SK-N-SH (cell line): ENCODE measurements at regions not wholly inside any gene's neighbourhood (a gene's known extent, or its start where the extent isn't known, plus 50 kb on each side); places are given as distances from the start of the nearest gene placed in this dataset.

Experiments used
- CTCF ChIA-PET: fragments of 300-600, 350-600 bp; formaldehyde crosslinking; extraction: SDS; loops from one replicate; lab custom pipeline; 2021; lab: Yijun Ruan, JAX
- POLR2A ChIA-PET: fragments of 350-600 bp; sonication (Branson Sonifier 250); formaldehyde crosslinking; extraction: SDS; loops from one replicate; lab custom pipeline; 2020; ENCODE audit warnings: antibody characterized with exemption, inconsistent platforms; lab: Yijun Ruan, JAX
- DNase-seq: peaks from one replicate; pipeline ENCODE4 v3.0.0; 2012
- H2AFZ ChIP-seq: fragments of 200-600 bp; sonication (generic); 2 replicates; pipeline ENCODE4 v1.8.1; 2016; ENCODE audit warnings: antibody characterized with exemption, mild to moderate bottlenecking, low read depth
- H3F3A ChIP-seq: fragments of 200-600 bp; sonication (generic); replicated peaks from 2 replicates; pipeline ENCODE3; 2016; ENCODE audit warnings: antibody characterized with exemption, mild to moderate bottlenecking; ENCODE audit not compliant: insufficient read depth
- H3K27ac ChIP-seq, 2 experiments: fragments of 200-500 bp in 1 of 2; fragments of 200-600 bp in 1 of 2; sonication (Bioruptor generic) in 1 of 2; sonication (generic), shearing (Covaris generic) in 1 of 2; 2 replicates each; pipeline versions ENCODE4 v1.5.1 to v1.6.1; 2014 to 2016; ENCODE audit warnings: low read depth in 2 of 2, inconsistent platforms in 1 of 2, low read length in 1 of 2, mild to moderate bottlenecking in 1 of 2, mixed read lengths in 1 of 2
- H3K27me3 ChIP-seq: fragments of 200-600 bp; sonication (generic), shearing (Covaris generic); 2 replicates; pipeline ENCODE4 v1.6.1; 2016; ENCODE audit warnings: mixed run types; ENCODE audit not compliant: insufficient read depth
- H3K36me3 ChIP-seq, 2 experiments: fragments of 200-500 bp in 1 of 2; fragments of 200-600 bp in 1 of 2; sonication (Bioruptor generic) in 1 of 2; sonication (generic) in 1 of 2; replicated peaks in 1 of 2; 2 replicates each; pipeline versions ENCODE3 to v1.5.1; 2014 to 2016; ENCODE audit warnings: low read length in 1 of 2, mild to moderate bottlenecking in 1 of 2; ENCODE audit not compliant: insufficient read depth in 2 of 2, control insufficient read depth in 1 of 2
- H3K4me1 ChIP-seq, 2 experiments: fragments of 200-500 bp in 1 of 2; fragments of 200-600 bp in 1 of 2; sonication (Bioruptor generic) in 1 of 2; sonication (generic), shearing (Covaris generic) in 1 of 2; 2 replicates each; pipeline versions ENCODE4 v1.5.1 to v1.6.1; 2014 to 2016; ENCODE audit warnings: low read depth in 1 of 2, low read length in 1 of 2, mixed run types in 1 of 2; ENCODE audit not compliant: insufficient read depth in 2 of 2, control insufficient read depth in 1 of 2
- H3K4me2 ChIP-seq: fragments of 200-600 bp; sonication (generic), shearing (Covaris generic); 2 replicates; pipeline ENCODE4 v1.6.1; 2017; ENCODE audit warnings: mixed run types
- H3K4me3 ChIP-seq, 2 experiments: fragments of 200-500 bp in 1 of 2; fragments of 200-600 bp in 1 of 2; sonication (Bioruptor generic) in 1 of 2; sonication (generic), shearing (Covaris generic) in 1 of 2; 2 replicates each; pipeline versions ENCODE4 v1.5.1 to v1.8.1; 2014 to 2016; ENCODE audit warnings: low read depth in 2 of 2, inconsistent platforms in 1 of 2, low read length in 1 of 2, mild to moderate bottlenecking in 1 of 2, mixed read lengths in 1 of 2, moderate library complexity in 1 of 2
- H3K79me2 ChIP-seq: fragments of 200-600 bp; sonication (generic); 2 replicates; pipeline ENCODE4 v1.8.1; 2017; ENCODE audit warnings: mild to moderate bottlenecking; ENCODE audit not compliant: insufficient read depth
- H3K9ac ChIP-seq: fragments of 200-600 bp; sonication (generic); 2 replicates; pipeline ENCODE4 v1.6.1; 2017; ENCODE audit warnings: mixed run types
- H3K9me2 ChIP-seq: fragments of 200-600 bp; sonication (generic); 2 replicates; pipeline ENCODE4 v1.6.1; 2017; ENCODE audit warnings: mixed run types
- H3K9me3 ChIP-seq: fragments of 200-600 bp; sonication (generic); 2 replicates; pipeline ENCODE4 v1.6.1; 2017; ENCODE audit warnings: mixed run types, mild to moderate bottlenecking, moderate library complexity
- H4K20me1 ChIP-seq: fragments of 200-600 bp; sonication (generic); 2 replicates; pipeline ENCODE4 v1.6.1; 2017; ENCODE audit warnings: mild to moderate bottlenecking, mixed run types; ENCODE audit not compliant: insufficient read depth
- CHD2 ChIP-seq: fragments of 150-350 bp; IDR thresholded peaks from 2 replicates; pipeline ENCODE4 v1.6.1; 2018; ENCODE audit warnings: low read length; ENCODE audit not compliant: partially characterized antibody
- EZH2phosphoT487 ChIP-seq: fragments of 200-600 bp; sonication (generic); IDR thresholded peaks from 2 replicates; pipeline ENCODE4 v1.6.1; 2017; ENCODE audit warnings: low read depth, mixed run types, mild to moderate bottlenecking, antibody characterized with exemption, moderate library complexity, borderline replicate concordance
- FOSL2 ChIP-seq: IDR thresholded peaks from 2 replicates; pipeline ENCODE4 v1.4.0; 2012; ENCODE audit warnings: low read depth, mild to moderate bottlenecking, moderate library complexity, borderline replicate concordance
- FOXM1 ChIP-seq: IDR thresholded peaks from 2 replicates; pipeline ENCODE4 v1.4.0; 2012; ENCODE audit warnings: low read depth, mild to moderate bottlenecking
- GABPA ChIP-seq: IDR thresholded peaks from 2 replicates; pipeline ENCODE4 v1.4.0; 2012; ENCODE audit warnings: low read depth, mild to moderate bottlenecking
- GATA2 ChIP-seq: sonication (generic); formaldehyde crosslinking; IDR thresholded peaks from 2 replicates; pipeline ENCODE4 v1.5.0; 2020; ENCODE audit warnings: mild to moderate bottlenecking, missing genetic modification reagents
- JUND ChIP-seq: IDR thresholded peaks from 2 replicates; pipeline ENCODE4 v1.4.0; 2012
- MEF2A ChIP-seq: IDR thresholded peaks from 2 replicates; pipeline ENCODE4 v1.4.0; 2012; ENCODE audit warnings: low read depth, borderline replicate concordance
- POLR2AphosphoS5 ChIP-seq: IDR thresholded peaks from 2 replicates; pipeline ENCODE4 v1.6.1; 2012; ENCODE audit warnings: low read depth, low read length
- RAD21 ChIP-seq: IDR thresholded peaks from 2 replicates; pipeline ENCODE4 v1.6.1; 2012; ENCODE audit warnings: mild to moderate bottlenecking, low read length
- RCOR1 ChIP-seq: fragments of 150-350 bp; IDR thresholded peaks from 2 replicates; pipeline ENCODE4 v1.6.1; 2017; ENCODE audit warnings: antibody characterized with exemption, low read length
- RXRA ChIP-seq: IDR thresholded peaks from 2 replicates; pipeline ENCODE4 v1.4.0; 2012; ENCODE audit warnings: low read depth, mild to moderate bottlenecking, borderline replicate concordance
- SMC3 ChIP-seq: IDR thresholded peaks from 2 replicates; pipeline ENCODE4 v1.6.1; 2012; ENCODE audit warnings: low read depth, low read length, improper control_type of control experiment
- TAF1 ChIP-seq: IDR thresholded peaks from 2 replicates; pipeline ENCODE4 v1.6.1; 2012; ENCODE audit warnings: low read depth, mild to moderate bottlenecking, low read length, moderate library complexity, borderline replicate concordance
- TCF12 ChIP-seq: IDR thresholded peaks from 2 replicates; pipeline ENCODE4 v1.4.0; 2012
- TEAD4 ChIP-seq: IDR thresholded peaks from 2 replicates; pipeline ENCODE4 v1.4.0; 2012; ENCODE audit warnings: mild to moderate bottlenecking, borderline replicate concordance; ENCODE audit not compliant: insufficient read depth
- USF2 ChIP-seq: fragments of 150-350 bp; IDR thresholded peaks from 2 replicates; pipeline ENCODE4 v1.6.1; 2017; ENCODE audit warnings: antibody characterized with exemption, low read length, low read depth, borderline replicate concordance
- ZBTB33 ChIP-seq: IDR thresholded peaks from 2 replicates; pipeline ENCODE4 v1.4.0; 2012; ENCODE audit warnings: low read depth, borderline replicate concordance
- WGBS: methylation state at CpG from one replicate; pipeline ENCODE4 v1.1.6; 2017; ENCODE audit warnings: low lambda C conversion rate; 5-methylcytosine and 5-hydroxymethylcytosine counted together
- TF ChIP-seq, protein P1 (sequence below): IDR thresholded peaks from 2 replicates; pipeline ENCODE4 v1.4.0; 2012; ENCODE audit warnings: low read depth, borderline replicate concordance

DNA sequence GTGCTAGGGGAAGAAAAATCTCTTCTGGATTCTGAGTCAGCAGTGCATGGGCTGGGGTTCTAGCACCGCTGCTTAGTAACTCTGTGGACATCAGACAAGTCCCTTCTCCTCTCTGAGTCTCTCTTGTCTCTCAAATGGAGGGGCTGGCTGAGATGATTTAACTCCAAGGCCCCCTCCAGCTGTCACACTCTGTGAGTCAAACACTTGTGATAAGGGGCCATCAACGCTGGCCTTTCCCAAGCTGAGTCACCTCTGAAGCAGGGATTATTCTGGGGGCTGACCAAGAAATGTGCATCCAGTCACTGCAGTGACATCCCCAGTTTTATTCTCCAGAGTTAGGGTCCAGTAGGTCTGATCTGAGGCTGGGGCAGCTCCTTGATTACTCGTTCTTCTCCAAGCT lies 110.4 kb upstream of the ZNF462 start:
- no peak overlapping the region for H3K9ac ChIP-seq
- no peak for DNase-seq
- H3K27ac ChIP-seq, result no peak overlapping the region

GRCh38 chr9:106753155-106753671 lies 109.8 kb upstream of the ZNF462 start:
- peaks cover 0 to 11% of the 10 kb centered on the region in 2 experiments; a peak in 2 of 4 replicates for H3K4me1 ChIP-seq

More for the DNA sequence above, 110.4 kb upstream of the ZNF462 start:
- Histone ChIP-seq H3K4me2 (no peak overlapping the region), H3F3A (no peaks in the 10 kb centered on the region), H3K27me3 (no peaks in the 10 kb centered on the region), H3K9me3 (no peaks in the 10 kb centered on the region), H3K79me2 (no peaks in the 10 kb centered on the region), H3K36me3 (no peaks in the 10 kb centered on the region), H3K9me2 (no peaks in the 10 kb centered on the region), H4K20me1 (no peaks in the 10 kb centered on the region), H2AFZ (no peak overlapping the region), H3K4me1 (peaks cover 0 to 11% of the 10 kb centered on the region in 2 experiments; a peak in 2 of 4 replicates), H3K4me3 (no peak overlapping the region)
- CTCF ChIA-PET, result interaction anchor here (1.5 kb wide), 1 partner anchor 108 kb away, joined by 4 read pairs; no protein-coding TSS in a partner anchor
- POLR2A ChIA-PET, result no interaction called here
- 20% methylated on average over 3 of the region's 3 CpGs for WGBS
- TF ChIP-seq RAD21 (no peak), USF2 (no peak), CHD2 (no peak), FOSL2 (no peak), ZBTB33 (no peak)

More at GRCh38 chr9:106753155-106753671, 109.8 kb upstream of the ZNF462 start:
- H3K27ac ChIP-seq, result no peak overlapping the region; a peak in 1 of 4 replicates
- H3K4me3 ChIP-seq, result no peak overlapping the region
- no peaks in the 10 kb centered on the region for H3K9me3 ChIP-seq
- no peaks in the 10 kb centered on the region for H3K9me2 ChIP-seq
- no peaks in the 10 kb centered on the region for H4K20me1 ChIP-seq
- ChIA-PET CTCF (interaction anchor here (1.5 kb wide), 1 partner anchor 107 kb away, joined by 4 read pairs; no protein-coding TSS in a partner anchor), POLR2A (no interaction called here)
- H3K36me3 ChIP-seq, result no peaks in the 10 kb centered on the region
- no peaks in the 10 kb centered on the region for H3K79me2 ChIP-seq
- no peak overlapping the region for H2AFZ ChIP-seq
- no peak overlapping the region for H3K4me2 ChIP-seq
- H3K27me3 ChIP-seq, result no peaks in the 10 kb centered on the region
- no peaks in the 10 kb centered on the region for H3F3A ChIP-seq
- 45% methylated on average over 4 of the region's 4 CpGs for WGBS
- no peak for DNase-seq
- H3K9ac ChIP-seq, result no peak overlapping the region
- TF ChIP-seq RAD21 (no peak), EZH2phosphoT487 (no peak), GATA2 (CRISPR knock-in tag) (no peak), TAF1 (no peak), TCF12 (no peak), RXRA (no peak), POLR2AphosphoS5 (no peak), USF2 (no peak), JUND (no peak), RCOR1 (no peak), MEF2A (no peak), GABPA (no peak), SMC3 (no peak), TEAD4 (no peak), FOSL2 (no peak), FOXM1 (no peak)
- TF ChIP-seq, protein P1, sequence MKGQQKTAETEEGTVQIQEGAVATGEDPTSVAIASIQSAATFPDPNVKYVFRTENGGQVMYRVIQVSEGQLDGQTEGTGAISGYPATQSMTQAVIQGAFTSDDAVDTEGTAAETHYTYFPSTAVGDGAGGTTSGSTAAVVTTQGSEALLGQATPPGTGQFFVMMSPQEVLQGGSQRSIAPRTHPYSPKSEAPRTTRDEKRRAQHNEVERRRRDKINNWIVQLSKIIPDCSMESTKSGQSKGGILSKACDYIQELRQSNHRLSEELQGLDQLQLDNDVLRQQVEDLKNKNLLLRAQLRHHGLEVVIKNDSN, result no peak
